ENCODE measurements at regions not wholly inside any gene's neighbourhood (a gene's known extent, or its start where the extent isn't known, plus 50 kb on each side); places are given as distances from the start of the nearest gene placed in this dataset.

- TF ChIP-seq POLR2A (IDR thresholded peaks at IDR 0.05; ENCODE audit: borderline replicate concordance, extremely low read depth, insufficient read depth, insufficient read length) (no peak), CTCF (IDR thresholded peaks at IDR 0.05 in 2 of 3, conservative IDR thresholded peaks at IDR 0.05 in 1 of 3; ENCODE audit: borderline replicate concordance in 1 of 3, insufficient read depth in 1 of 3, low read depth in 2 of 3, low read length in 2 of 3) (no peak), JUND (IDR thresholded peaks at IDR 0.05) (no peak), POLR2AphosphoS5 (IDR thresholded peaks at IDR 0.05; ENCODE audit: low read depth, low read length) (no peak)
- TF ChIP-seq, protein P1, sequence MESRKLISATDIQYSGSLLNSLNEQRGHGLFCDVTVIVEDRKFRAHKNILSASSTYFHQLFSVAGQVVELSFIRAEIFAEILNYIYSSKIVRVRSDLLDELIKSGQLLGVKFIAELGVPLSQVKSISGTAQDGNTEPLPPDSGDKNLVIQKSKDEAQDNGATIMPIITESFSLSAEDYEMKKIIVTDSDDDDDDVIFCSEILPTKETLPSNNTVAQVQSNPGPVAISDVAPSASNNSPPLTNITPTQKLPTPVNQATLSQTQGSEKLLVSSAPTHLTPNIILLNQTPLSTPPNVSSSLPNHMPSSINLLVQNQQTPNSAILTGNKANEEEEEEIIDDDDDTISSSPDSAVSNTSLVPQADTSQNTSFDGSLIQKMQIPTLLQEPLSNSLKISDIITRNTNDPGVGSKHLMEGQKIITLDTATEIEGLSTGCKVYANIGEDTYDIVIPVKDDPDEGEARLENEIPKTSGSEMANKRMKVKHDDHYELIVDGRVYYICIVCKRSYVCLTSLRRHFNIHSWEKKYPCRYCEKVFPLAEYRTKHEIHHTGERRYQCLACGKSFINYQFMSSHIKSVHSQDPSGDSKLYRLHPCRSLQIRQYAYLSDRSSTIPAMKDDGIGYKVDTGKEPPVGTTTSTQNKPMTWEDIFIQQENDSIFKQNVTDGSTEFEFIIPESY (IDR thresholded peaks at IDR 0.05; ENCODE audit: extremely low read depth, insufficient replicate concordance, low read length): no peak
Measured at GRCh38 chr21:20469361-20469760, 528.8 kb upstream of the NCAM2 start.

Data from HCT116 (cell line).